HG03060 (cell line): ENCODE measurements at regions not wholly inside any gene's neighbourhood (a gene's known extent, or its start where the extent isn't known, plus 50 kb on each side); places are given as distances from the start of the nearest gene placed in this dataset.
"Not testable (repeated sequence)": the region's sequence is repeated elsewhere in the genome, so short reads cannot be mapped to it uniquely, and the experiment has no call there.

Experiments used
- ATAC-seq: cut with Tn5 transposase; IDR thresholded peaks from one replicate; pipeline ENCODE4 v1.9.1; 2021; ENCODE audit warnings: low read depth, moderate number of reproducible peaks; ENCODE audit not compliant: unreplicated experiment

DNA sequence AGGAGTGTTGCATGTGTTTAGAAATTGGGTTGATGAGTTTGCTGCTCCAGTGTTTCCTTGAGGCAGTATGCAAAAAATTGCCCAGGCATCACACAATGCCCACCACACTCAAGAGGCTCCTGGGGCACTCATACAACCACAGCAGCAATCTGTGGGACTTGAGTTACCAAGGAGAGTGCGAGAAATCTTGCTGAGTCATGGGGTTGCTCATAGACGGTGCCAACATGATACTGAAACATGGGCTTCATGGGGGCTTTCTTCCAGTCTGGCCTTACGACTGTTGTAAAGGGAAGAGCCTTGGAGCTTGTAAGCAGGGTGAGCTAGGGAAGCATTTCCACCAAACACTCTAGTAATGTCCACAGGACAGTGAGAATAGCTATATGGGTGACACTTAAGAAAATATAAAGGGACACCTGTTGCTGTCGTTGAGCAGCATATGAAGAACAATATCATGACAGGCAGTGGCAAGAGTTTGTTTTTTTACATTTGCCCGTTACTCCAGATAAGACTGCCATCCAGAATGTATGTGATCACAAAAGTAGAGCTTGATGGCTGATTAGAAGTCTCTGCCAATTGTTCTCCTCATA lies 1237.4 kb downstream of the UQCRFS1 start:
- no peak for ATAC-seq

GRCh38 chr19:27974082-27974513 lies 1238.9 kb downstream of the UQCRFS1 start:
- no peak for ATAC-seq

GRCh38 chr19:27972291-27973040 lies 1240.5 kb downstream of the UQCRFS1 start:
- ATAC-seq: no peak

- ATAC-seq: no peak
These were observed 1241.1 kb downstream of the UQCRFS1 start for GRCh38 chr19:27971869-27972268.

GRCh38 chr19:27971071-27971470 lies 1241.9 kb downstream of the UQCRFS1 start:
- ATAC-seq: no peak

- no peak for ATAC-seq
These were observed 1246.5 kb downstream of the UQCRFS1 start for GRCh38 chr19:27966390-27966816.

DNA sequence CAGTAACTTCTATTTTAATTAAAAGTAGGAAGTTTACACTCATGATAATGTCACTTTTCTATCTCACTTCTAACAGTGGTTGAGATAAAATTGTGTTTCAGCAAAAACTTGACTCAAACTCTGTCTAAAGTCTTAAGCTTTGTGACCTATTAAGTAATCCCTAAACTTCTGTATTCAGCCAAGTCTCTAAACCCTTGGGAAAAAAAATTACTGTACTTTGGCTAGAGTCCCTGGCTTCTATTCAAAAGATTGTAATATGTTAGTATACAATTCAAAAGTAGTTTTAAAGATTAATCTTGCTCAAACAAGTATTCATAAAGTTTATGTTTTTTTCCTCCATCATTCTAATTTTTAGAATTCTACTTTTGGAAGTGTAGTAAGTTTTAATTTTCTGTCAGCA lies 1248.8 kb downstream of the UQCRFS1 start:
- ATAC-seq: no peak

GRCh38 chr19:27962264-27962663 lies 1250.7 kb downstream of the UQCRFS1 start:
- no peak for ATAC-seq

GRCh38 chr19:27955485-27956480 lies 1257.2 kb downstream of the UQCRFS1 start:
- ATAC-seq: no peak

GRCh38 chr19:27942607-27943006 lies 1270.3 kb downstream of the UQCRFS1 start:
- ATAC-seq: not testable (repeated sequence)

DNA sequence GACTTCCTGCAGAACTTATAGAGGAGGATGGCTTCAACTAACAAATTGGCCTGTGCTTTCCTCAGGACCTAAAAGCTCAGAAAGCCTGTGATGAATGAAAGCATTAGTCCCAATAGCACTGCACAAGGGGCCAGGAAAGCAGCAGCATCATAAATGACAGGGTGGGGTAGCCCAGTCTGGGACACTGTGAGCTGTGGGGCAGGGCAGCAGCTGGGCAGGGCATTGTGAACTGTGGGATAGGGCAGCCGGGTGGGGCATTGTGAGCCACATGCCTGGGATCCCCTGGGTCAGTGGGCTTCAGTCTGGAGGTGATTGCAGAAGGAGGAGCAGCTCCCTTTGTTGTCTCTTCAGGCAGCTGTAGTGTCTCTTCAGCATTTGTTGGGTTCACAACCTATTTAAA lies 1276.8 kb downstream of the UQCRFS1 start:
- ATAC-seq: no peak

GRCh38 chr19:27935669-27936068 lies 1277.3 kb downstream of the UQCRFS1 start:
- no peak for ATAC-seq

DNA sequence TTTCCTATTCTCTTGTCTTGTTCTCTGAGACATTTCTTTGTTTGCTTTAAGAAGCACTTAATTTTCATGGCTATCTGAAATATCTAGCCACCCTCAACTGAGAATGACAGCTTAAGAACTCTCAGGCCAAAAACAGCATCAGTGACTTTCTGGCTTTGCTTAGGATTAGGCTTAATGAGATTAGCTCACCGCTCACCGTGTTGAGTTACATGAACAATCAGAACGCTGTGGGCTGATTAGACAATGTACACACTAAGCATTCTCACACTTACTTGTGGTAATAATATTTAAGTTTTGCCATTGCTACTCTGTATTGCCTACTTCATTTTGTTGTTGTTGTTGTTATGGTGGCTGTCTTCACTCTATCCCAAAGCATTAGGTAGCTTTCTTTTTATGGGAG lies 1283.6 kb downstream of the UQCRFS1 start:
- ATAC-seq: no peak

DNA sequence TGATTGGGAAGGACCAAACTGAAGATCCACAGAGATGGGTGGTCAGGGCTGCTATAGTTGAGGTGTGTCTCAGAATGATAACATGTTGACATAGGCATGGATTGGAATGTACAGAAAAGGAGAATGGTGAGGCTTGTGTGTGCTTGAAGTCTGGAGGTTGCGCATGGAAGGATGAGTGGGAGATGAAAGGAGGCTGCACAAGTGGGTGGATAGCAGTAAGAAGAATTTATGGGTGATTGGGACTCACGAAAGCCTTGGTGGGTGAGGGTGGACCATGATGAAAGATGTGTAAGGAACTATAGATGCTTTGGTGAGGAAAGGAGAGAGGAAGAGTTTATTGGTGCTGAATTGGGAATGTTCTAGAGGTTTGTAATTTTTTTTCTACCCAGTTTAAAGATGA lies 1287.7 kb downstream of the UQCRFS1 start:
- no peak for ATAC-seq

- ATAC-seq: no peak
These were observed 1290.0 kb downstream of the UQCRFS1 start for GRCh38 chr19:27922970-27923369.

- no peak for ATAC-seq
These were observed 1292.2 kb downstream of the UQCRFS1 start for GRCh38 chr19:27920774-27921173.

GRCh38 chr19:27918818-27919217 lies 1294.1 kb downstream of the UQCRFS1 start:
- no peak for ATAC-seq

GRCh38 chr19:27911122-27911898 lies 1301.6 kb downstream of the UQCRFS1 start:
- ATAC-seq: no peak

DNA sequence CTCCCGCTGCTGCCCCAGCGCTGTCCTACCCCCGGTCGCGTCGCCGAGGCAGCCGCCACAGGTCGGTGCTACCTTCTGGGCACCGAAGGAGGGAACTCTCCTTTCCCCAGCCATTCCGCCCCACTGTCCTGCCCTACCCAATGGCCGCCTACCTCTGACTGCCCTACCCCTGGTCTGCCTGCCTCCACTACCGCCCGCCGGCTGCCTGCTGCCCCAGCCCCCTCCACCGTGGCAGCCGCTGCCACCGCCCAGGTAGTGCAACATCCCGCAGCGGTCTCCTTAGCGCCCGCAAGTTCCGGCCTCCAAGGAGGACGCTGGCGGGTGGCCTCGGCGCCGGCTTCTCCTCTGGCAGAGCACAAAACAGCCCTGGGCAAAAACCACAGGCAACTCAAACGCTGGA lies 1303.1 kb downstream of the UQCRFS1 start:
- no peak for ATAC-seq

DNA sequence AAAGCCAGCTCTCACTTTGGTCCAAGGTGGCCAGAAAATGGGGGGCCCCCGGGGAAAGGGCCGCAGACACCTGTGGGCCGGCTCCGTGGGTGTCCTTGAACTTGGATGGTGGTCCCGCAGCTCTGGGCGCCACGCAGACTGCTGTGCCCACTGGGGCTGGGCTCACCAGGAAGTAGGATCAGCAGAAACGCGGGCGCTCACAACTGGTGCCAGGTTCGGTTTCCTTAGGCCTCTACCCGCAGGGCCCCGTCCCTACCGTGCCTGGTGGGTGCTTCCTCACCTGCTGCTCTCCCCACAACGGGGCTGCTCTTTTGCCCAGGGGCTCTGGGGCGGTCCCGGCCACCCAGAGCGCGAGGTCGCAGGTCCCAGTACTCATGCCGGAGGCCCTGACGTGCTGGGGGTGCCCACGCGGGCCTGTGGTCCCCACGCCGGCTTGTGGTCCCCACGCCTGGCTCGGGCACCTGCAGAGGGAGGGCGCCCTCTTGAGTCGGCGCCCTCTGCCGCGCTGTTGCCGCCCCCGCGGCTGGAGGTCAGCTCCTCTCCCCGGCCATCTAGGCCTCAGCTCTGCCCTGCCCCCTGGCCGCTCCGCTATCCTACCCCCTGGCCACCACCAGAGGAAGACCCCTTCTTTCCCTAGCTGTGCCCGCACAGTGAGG lies 1303.6 kb downstream of the UQCRFS1 start:
- ATAC-seq: no peak
